Activated CD8-positive, alpha-beta T cell treated with anti-CD3 and anti-CD28 coated beads, Interleukin-2, amount 10 ng/mL, durations not matched to agents 7 days and 5 days (primary cell): ENCODE measurements at regions not wholly inside any gene's neighbourhood (a gene's known extent, or its start where the extent isn't known, plus 50 kb on each side); places are given as distances from the start of the nearest gene placed in this dataset.

ENCODE experiments used
- ATAC-seq: fragments of 150-1000 bp; cut with Tn5 transposase; one replicate; pipeline ENCODE4 v1.10.0; 2021; ENCODE audit warnings: moderate library complexity
- CTCF ChIA-PET: fragments of 350-600 bp; sonication (Branson Sonifier 250); formaldehyde crosslinking; loops from one replicate; lab custom pipeline; 2021; ENCODE audit warnings: antibody characterized with exemption; lab: Charles Lee
- POLR2A ChIA-PET: fragments of 350-600 bp; sonication (Branson Sonifier 250); formaldehyde crosslinking; loops from one replicate; lab custom pipeline; 2021; ENCODE audit warnings: antibody characterized with exemption; lab: Charles Lee
- DNase-seq: peaks from one replicate; pipeline ENCODE4 v3.0.0-alpha.2; 2020
- H3K27ac Mint-ChIP-seq: one replicate; pipeline ENCODE4 v1.8.0; 2021; ENCODE audit warnings: mild to moderate bottlenecking, mixed read lengths
- H3K27me3 Mint-ChIP-seq: one replicate; pipeline ENCODE4 v1.8.0; 2021; ENCODE audit warnings: low read depth, mixed read lengths
- H3K36me3 Mint-ChIP-seq: one replicate; pipeline ENCODE4 v1.8.0; 2021; ENCODE audit warnings: low read depth, mixed read lengths
- H3K4me1 Mint-ChIP-seq: one replicate; pipeline ENCODE4 v1.8.0; 2021; ENCODE audit warnings: low read depth, mixed read lengths
- H3K4me3 Mint-ChIP-seq: one replicate; pipeline ENCODE4 v1.8.0; 2021; ENCODE audit warnings: mild to moderate bottlenecking, mixed read lengths
- H3K9me3 Mint-ChIP-seq: one replicate; pipeline ENCODE4 v1.8.0; 2022; ENCODE audit warnings: mixed read lengths; ENCODE audit not compliant: insufficient read depth

- no peak overlapping the region for H3K4me3 Mint-ChIP-seq
- no peaks in the 10 kb centered on the region for H3K36me3 Mint-ChIP-seq
- no peaks in the 10 kb centered on the region for H3K9me3 Mint-ChIP-seq
- no peak for DNase-seq
- ChIA-PET POLR2A (no interaction called here), CTCF (no interaction called here)
- no peak overlapping the region for H3K27ac Mint-ChIP-seq
- H3K4me1 Mint-ChIP-seq, result no peaks in the 10 kb centered on the region
- H3K27me3 Mint-ChIP-seq, result no peaks in the 10 kb centered on the region
- ATAC-seq, result no peak
These were observed 341.4 kb upstream of the ATP11B start for GRCh38 chr3:182451871-182452270.

DNA sequence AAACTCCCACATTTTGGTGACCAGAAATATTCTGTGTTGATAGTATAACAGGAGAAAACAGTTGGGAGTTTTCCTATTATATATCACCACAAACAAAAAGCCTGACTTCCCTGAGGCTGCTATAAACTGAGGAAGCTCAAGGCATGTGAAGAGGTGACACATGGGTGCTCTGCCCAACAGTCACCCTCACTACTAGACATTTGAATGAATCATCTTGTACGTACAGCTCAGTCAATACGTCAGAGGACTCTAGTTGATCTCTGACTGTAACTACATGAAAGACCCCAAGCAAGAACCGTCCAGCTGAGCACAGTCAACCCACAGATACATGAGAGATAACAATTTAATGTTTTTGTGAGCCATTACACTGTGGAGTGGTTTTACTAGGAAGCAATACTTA, 338.3 kb upstream of the ATP11B start:
- ChIA-PET CTCF (no interaction called here), POLR2A (no interaction called here)
- H3K27ac Mint-ChIP-seq, result no peak overlapping the region
- H3K4me1 Mint-ChIP-seq, result no peaks in the 10 kb centered on the region
- ATAC-seq (no peak), DNase-seq (no peak)
- no peaks in the 10 kb centered on the region for H3K9me3 Mint-ChIP-seq
- no peaks in the 10 kb centered on the region for H3K36me3 Mint-ChIP-seq
- no peak overlapping the region for H3K4me3 Mint-ChIP-seq
- no peaks in the 10 kb centered on the region for H3K27me3 Mint-ChIP-seq

DNA sequence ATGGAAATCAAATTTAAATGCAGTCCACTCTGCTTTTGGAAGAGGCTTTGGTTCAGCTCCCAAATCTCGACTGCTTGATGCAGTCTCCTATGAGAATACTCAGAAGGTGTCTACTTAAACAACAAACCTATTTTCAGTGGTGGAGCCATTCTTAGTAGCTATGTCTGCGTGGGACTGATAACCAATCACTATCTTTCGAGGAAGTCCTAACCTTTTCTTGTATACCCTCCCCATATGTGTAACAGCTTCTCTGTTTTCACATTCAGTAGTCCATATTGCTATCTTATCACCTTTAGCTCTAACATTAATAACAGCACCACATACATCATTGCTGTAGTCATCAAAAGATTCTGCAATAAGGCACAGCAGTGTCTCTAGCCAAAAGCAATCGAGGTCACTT, 333.0 kb upstream of the ATP11B start:
- H3K4me1 Mint-ChIP-seq, result no peaks in the 10 kb centered on the region
- H3K4me3 Mint-ChIP-seq, result no peak overlapping the region
- no peaks in the 10 kb centered on the region for H3K27me3 Mint-ChIP-seq
- CTCF ChIA-PET, result no interaction called here
- H3K27ac Mint-ChIP-seq, result no peak overlapping the region
- H3K36me3 Mint-ChIP-seq, result no peaks in the 10 kb centered on the region
- POLR2A ChIA-PET, result no interaction called here
- ATAC-seq (no peak), DNase-seq (no peak)
- no peaks in the 10 kb centered on the region for H3K9me3 Mint-ChIP-seq

GRCh38 chr3:182462152-182462551, 331.2 kb upstream of the ATP11B start:
- CTCF ChIA-PET, result no interaction called here
- H3K36me3 Mint-ChIP-seq, result no peaks in the 10 kb centered on the region
- no peak overlapping the region for H3K27ac Mint-ChIP-seq
- ATAC-seq (no peak), DNase-seq (no peak)
- POLR2A ChIA-PET, result interaction anchor here (0.7 kb wide), 1 partner anchor 81 kb away, joined by 4 read pairs; no protein-coding TSS in a partner anchor
- no peak overlapping the region for H3K4me3 Mint-ChIP-seq
- no peaks in the 10 kb centered on the region for H3K27me3 Mint-ChIP-seq
- no peaks in the 10 kb centered on the region for H3K4me1 Mint-ChIP-seq
- no peaks in the 10 kb centered on the region for H3K9me3 Mint-ChIP-seq

- ChIA-PET CTCF (interaction anchor here (1.3 kb wide), 1 partner anchor 26 kb away, joined by 4 read pairs; no protein-coding TSS in a partner anchor), POLR2A (no interaction called here)
- H3K4me3 Mint-ChIP-seq, result no peak overlapping the region
- DNase-seq (no peak), ATAC-seq (no peak)
- no peaks in the 10 kb centered on the region for H3K27me3 Mint-ChIP-seq
- no peaks in the 10 kb centered on the region for H3K9me3 Mint-ChIP-seq
- no peaks in the 10 kb centered on the region for H3K36me3 Mint-ChIP-seq
- H3K4me1 Mint-ChIP-seq, result no peaks in the 10 kb centered on the region
- H3K27ac Mint-ChIP-seq, result no peak overlapping the region
These were observed 328.7 kb upstream of the ATP11B start for GRCh38 chr3:182464513-182465145.

GRCh38 chr3:182465301-182466185, 327.8 kb upstream of the ATP11B start:
- no peaks in the 10 kb centered on the region for H3K36me3 Mint-ChIP-seq
- POLR2A ChIA-PET, result no interaction called here
- DNase-seq (no peak), ATAC-seq (no peak)
- no peak overlapping the region for H3K27ac Mint-ChIP-seq
- CTCF ChIA-PET, result interaction anchor here (1.3 kb wide), 1 partner anchor 25 kb away, joined by 4 read pairs; no protein-coding TSS in a partner anchor
- H3K4me3 Mint-ChIP-seq, result no peak overlapping the region
- H3K4me1 Mint-ChIP-seq, result no peaks in the 10 kb centered on the region
- H3K9me3 Mint-ChIP-seq, result no peaks in the 10 kb centered on the region
- no peaks in the 10 kb centered on the region for H3K27me3 Mint-ChIP-seq

DNA sequence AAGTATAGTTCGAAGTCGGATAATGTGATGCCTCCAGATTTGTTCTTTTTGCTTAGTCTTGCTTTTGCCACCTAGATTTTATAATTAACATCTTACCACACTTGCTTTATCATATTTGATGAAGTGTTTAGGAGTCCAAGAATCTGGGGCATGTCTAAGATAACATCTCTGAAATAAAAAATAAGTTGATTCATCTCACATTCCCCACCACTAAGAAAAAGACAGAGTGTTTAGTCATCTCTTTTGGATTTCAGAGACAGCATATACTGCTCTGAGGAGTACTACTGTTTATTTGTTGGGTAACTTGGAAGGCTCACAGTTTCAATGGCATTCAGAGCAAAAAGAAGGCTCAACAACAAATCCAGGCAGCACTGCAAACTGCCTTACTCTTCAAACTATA, 324.2 kb upstream of the ATP11B start:
- DNase-seq, result no peak
- H3K4me3 Mint-ChIP-seq, result no peak overlapping the region
- H3K27me3 Mint-ChIP-seq, result no peaks in the 10 kb centered on the region
- H3K4me1 Mint-ChIP-seq, result no peaks in the 10 kb centered on the region
- no peaks in the 10 kb centered on the region for H3K9me3 Mint-ChIP-seq
- ATAC-seq, result no peak
- no peak overlapping the region for H3K27ac Mint-ChIP-seq
- ChIA-PET CTCF (no interaction called here), POLR2A (no interaction called here)
- no peaks in the 10 kb centered on the region for H3K36me3 Mint-ChIP-seq

DNA sequence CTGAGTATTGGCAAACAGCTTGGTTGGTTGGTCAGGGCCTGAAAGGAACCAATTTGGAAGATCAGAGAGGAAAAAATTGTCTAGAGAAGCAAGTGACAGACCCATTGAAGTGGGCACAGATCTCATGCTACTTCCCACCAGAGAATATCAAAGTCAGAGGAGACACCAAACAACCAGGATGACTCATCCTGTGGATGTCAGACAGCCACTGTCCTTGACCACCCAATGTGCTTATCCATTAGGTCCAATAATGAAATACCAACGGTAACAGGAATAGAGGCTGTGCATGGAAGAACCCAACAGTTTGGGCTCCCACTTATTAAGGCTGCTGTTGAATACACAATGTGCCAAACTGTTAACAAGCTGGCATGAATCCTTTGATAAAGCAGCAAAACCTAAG, 323.1 kb upstream of the ATP11B start:
- Mint-ChIP-seq H3K4me1 (no peaks in the 10 kb centered on the region), H3K9me3 (no peaks in the 10 kb centered on the region), H3K4me3 (no peak overlapping the region), H3K27me3 (no peaks in the 10 kb centered on the region), H3K36me3 (no peaks in the 10 kb centered on the region), H3K27ac (no peak overlapping the region)
- POLR2A ChIA-PET, result no interaction called here
- CTCF ChIA-PET, result no interaction called here
- ATAC-seq, result no peak
- no peak for DNase-seq

DNA sequence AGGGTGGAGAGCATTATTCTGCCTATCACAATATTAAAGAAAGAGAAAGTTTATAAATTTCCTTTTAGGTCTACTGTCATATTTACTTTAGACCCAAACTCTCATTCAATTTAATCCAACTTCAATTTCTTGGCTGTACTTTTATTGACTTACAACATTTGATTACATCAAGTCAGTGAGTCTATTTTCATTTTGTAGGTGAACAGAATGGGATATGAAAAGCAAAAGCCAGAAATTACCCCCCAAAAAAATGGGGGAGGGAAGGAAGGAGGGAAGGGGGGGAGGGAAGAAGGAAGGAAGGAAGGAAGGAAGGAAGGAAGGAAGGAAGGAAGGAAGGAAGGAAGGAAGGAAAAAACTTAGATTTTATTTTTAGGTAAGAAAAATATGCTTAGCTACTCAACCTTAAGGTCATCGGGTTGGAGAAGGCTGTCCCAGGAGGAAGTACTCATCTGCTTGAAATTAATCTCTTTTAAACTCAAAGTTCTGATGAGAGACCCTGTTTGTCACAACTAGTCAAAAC, 320.1 kb upstream of the ATP11B start:
- H3K27me3 Mint-ChIP-seq, result no peaks in the 10 kb centered on the region
- ATAC-seq, result no peak

GRCh38 chr3:182478369-182478768, 314.9 kb upstream of the ATP11B start:
- no peak for DNase-seq
- Mint-ChIP-seq H3K4me1 (no peaks in the 10 kb centered on the region), H3K9me3 (no peaks in the 10 kb centered on the region), H3K27ac (no peak overlapping the region), H3K36me3 (no peaks in the 10 kb centered on the region), H3K27me3 (no peaks in the 10 kb centered on the region), H3K4me3 (no peak overlapping the region)
- ATAC-seq, result no peak
- ChIA-PET CTCF (no interaction called here), POLR2A (no interaction called here)

More for the DNA sequence above, 320.1 kb upstream of the ATP11B start:
- H3K27ac Mint-ChIP-seq, result no peak overlapping the region
- no peaks in the 10 kb centered on the region for H3K9me3 Mint-ChIP-seq
- CTCF ChIA-PET, result no interaction called here
- H3K36me3 Mint-ChIP-seq, result no peaks in the 10 kb centered on the region
- no peak for DNase-seq
- no peak overlapping the region for H3K4me3 Mint-ChIP-seq
- no peaks in the 10 kb centered on the region for H3K4me1 Mint-ChIP-seq
- POLR2A ChIA-PET, result no interaction called here

DNA sequence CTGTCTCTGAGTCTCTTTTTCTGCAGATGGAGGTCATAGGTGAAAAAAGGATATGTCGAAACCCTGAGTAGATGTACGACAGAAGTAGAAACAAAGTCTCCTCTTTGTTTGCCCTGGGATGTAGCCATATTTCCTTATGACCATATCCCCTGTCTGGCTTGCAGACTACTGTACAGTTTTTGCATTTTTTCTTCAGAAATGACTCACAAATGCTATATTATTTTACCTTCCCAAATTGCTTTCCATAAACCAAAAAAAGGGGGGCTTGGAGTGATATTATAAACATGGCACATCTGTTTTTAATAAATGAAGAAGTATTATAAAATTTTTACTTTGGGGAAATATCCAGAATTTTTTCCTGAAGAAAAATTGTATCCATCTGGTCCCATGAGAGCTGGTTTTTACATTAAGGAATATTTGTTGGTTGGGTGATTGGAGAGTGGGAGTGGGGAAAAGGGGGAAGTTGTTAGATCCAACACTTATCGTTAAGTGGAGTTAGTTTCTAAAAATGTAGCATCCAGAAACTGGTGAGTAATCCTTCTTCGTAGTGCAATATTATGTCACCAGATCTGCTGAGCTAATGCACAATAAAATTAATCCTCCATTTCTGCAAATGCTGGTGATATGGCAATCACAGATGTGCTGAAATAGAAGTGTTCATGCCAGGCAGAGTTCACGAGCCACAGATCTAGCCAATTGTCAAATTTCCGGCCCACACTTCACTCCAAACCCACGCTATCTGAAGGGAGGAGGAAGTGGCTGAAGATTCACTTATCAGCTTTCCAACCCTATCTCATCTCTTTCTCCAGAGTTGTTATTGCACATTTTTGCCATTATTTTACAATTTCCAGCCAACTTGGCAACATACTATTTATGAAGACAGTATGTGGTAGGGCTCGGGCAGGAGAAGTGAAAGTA, 313.6 kb upstream of the ATP11B start:
- Mint-ChIP-seq H3K4me1 (no peaks in the 10 kb centered on the region), H3K27ac (no peak overlapping the region), H3K9me3 (no peaks in the 10 kb centered on the region), H3K27me3 (no peaks in the 10 kb centered on the region), H3K4me3 (no peak overlapping the region), H3K36me3 (no peaks in the 10 kb centered on the region)
- DNase-seq (no peak), ATAC-seq (no peak)
- ChIA-PET POLR2A (no interaction called here), CTCF (no interaction called here)
